Keratinocyte (primary cell): ENCODE measurements at regions not wholly inside any gene's neighbourhood (a gene's known extent, or its start where the extent isn't known, plus 50 kb on each side); places are given as distances from the start of the nearest gene placed in this dataset.

Experiments
- DNase-seq: peaks from one replicate; pipeline ENCODE4 v3.0.0-alpha.2; 2011; ENCODE audit warnings: low read depth, missing footprints, low spot score
- FAIRE-seq: peaks from 2 replicates; lab custom pipeline; 2011; peaks lifted over from hg19 to GRCh38; lab: Jason Lieb, UNC
- H2AFZ ChIP-seq: 2 replicates; pipeline ENCODE4 v1.6.0; 2012; ENCODE audit warnings: low read length, control low read depth, inconsistent platforms; ENCODE audit not compliant: control insufficient read depth
- H3K27ac ChIP-seq: 2 replicates; pipeline ENCODE4 v1.5.1; 2011; ENCODE audit warnings: low read length; ENCODE audit not compliant: control insufficient read depth, insufficient read depth
- H3K27me3 ChIP-seq: 3 replicates; pipeline ENCODE4 v1.6.0; 2011; ENCODE audit warnings: low read length; ENCODE audit not compliant: control insufficient read depth, insufficient read depth; ENCODE audit errors: extremely low read depth
- H3K36me3 ChIP-seq, 2 experiments: 2 replicates in 1 of 2; 3 replicates in 1 of 2; pipeline ENCODE4 v1.5.1; 2011; ENCODE audit warnings: low read length in 2 of 2, mild to moderate bottlenecking in 1 of 2; ENCODE audit not compliant: control insufficient read depth in 2 of 2, insufficient read depth in 2 of 2; ENCODE audit errors: extremely low read depth in 1 of 2
- H3K4me1 ChIP-seq: 3 replicates; pipeline ENCODE4 v1.5.1; 2011; ENCODE audit warnings: low read length; ENCODE audit not compliant: control insufficient read depth, insufficient read depth; ENCODE audit errors: extremely low read depth
- H3K4me2 ChIP-seq: 3 replicates; pipeline ENCODE4 v1.6.0; 2011; ENCODE audit warnings: low read depth, low read length; ENCODE audit not compliant: control insufficient read depth, insufficient read depth; ENCODE audit errors: extremely low read depth
- H3K4me3 ChIP-seq, 3 experiments: fragments of 200-600 bp in 1 of 3; sonication (generic) in 1 of 3; 2 replicates in 2 of 3; 3 replicates in 1 of 3; pipeline ENCODE4 v1.5.1; 2011 to 2016; ENCODE audit warnings: low read length in 3 of 3, mild to moderate bottlenecking in 3 of 3, control low read depth in 2 of 3, inconsistent platforms in 1 of 3, low read depth in 1 of 3, mixed read lengths in 1 of 3, mixed run types in 1 of 3, moderate library complexity in 1 of 3; ENCODE audit not compliant: control insufficient read depth in 2 of 3, insufficient read depth in 2 of 3; ENCODE audit errors: extremely low read depth in 1 of 3
- H3K79me2 ChIP-seq: 2 replicates; pipeline ENCODE4 v1.6.0; 2012; ENCODE audit warnings: low read length; ENCODE audit not compliant: control insufficient read depth, insufficient read depth
- H3K9ac ChIP-seq: 3 replicates; pipeline ENCODE4 v1.6.0; 2011; ENCODE audit warnings: low read length; ENCODE audit not compliant: control insufficient read depth, insufficient read depth; ENCODE audit errors: extremely low read depth
- H3K9me1 ChIP-seq: 3 replicates; pipeline ENCODE4 v1.6.0; 2011; ENCODE audit warnings: low read length; ENCODE audit not compliant: control insufficient read depth, insufficient read depth; ENCODE audit errors: extremely low read depth
- H3K9me3 ChIP-seq: 2 replicates; pipeline ENCODE4 v1.5.1; 2012; ENCODE audit warnings: low read depth, low read length; ENCODE audit not compliant: control insufficient read depth
- H4K20me1 ChIP-seq: 3 replicates; pipeline ENCODE4 v1.6.0; 2011; ENCODE audit warnings: low read length; ENCODE audit not compliant: control insufficient read depth, insufficient read depth; ENCODE audit errors: extremely low read depth
- CTCF ChIP-seq, 3 experiments: IDR thresholded peaks in 1 of 3; conservative IDR thresholded peaks in 1 of 3; optimal IDR thresholded peaks in 1 of 3; 2 replicates in 2 of 3; 3 replicates in 1 of 3; pipeline versions ENCODE3 to v1.5.1; 2011; ENCODE audit warnings: low read length in 3 of 3, mild to moderate bottlenecking in 3 of 3, moderate library complexity in 2 of 3, control low read depth in 1 of 3, inconsistent platforms in 1 of 3; ENCODE audit not compliant: insufficient read depth in 2 of 3; ENCODE audit errors: extremely low read depth in 1 of 3
- EZH2 ChIP-seq: IDR thresholded peaks from one replicate; pipeline ENCODE4 v1.6.1; 2012; ENCODE audit warnings: inconsistent platforms, mild to moderate bottlenecking, low read length, moderate library complexity
- dilution Hi-C: fragments of 300-500 bp; cut with MboI; formaldehyde crosslinking; loops from one replicate; pipeline ENCODE4 v1.7.0; 2020; ENCODE audit warnings: low sequenced_read_pairs; ENCODE audit not compliant: extremely low pct_ligation_motif_present

GRCh38 chr6:121582262-121582661 is 146.8 kb downstream of the GJA1 start:
- no peak overlapping the region for H3K27ac ChIP-seq
- no peaks in the 10 kb centered on the region for H4K20me1 ChIP-seq
- DNase-seq (no peak), FAIRE-seq (no peak)
- no peak overlapping the region for H2AFZ ChIP-seq
- dilution Hi-C loops, result no loop called here
- no peaks in the 10 kb centered on the region for H3K9me1 ChIP-seq
- no peaks in the 10 kb centered on the region for H3K79me2 ChIP-seq
- H3K9ac ChIP-seq, result no peak overlapping the region
- H3K36me3 ChIP-seq, result no peaks in the 10 kb centered on the region
- no peaks in the 10 kb centered on the region for H3K4me1 ChIP-seq
- no peaks in the 10 kb centered on the region for H3K27me3 ChIP-seq
- H3K4me3 ChIP-seq, result no peak overlapping the region
- no peak for TF ChIP-seq CTCF (optimal IDR thresholded peaks at IDR 0.05 in 1 of 3, IDR thresholded peaks at IDR 0.05 in 1 of 3, conservative IDR thresholded peaks at IDR 0.05 in 1 of 3; ENCODE audit: extremely low read depth in 1 of 3, insufficient read depth in 2 of 3, low read length in 3 of 3)
- TF ChIP-seq EZH2, result no peak
- no peak overlapping the region for H3K4me2 ChIP-seq
- no peaks in the 10 kb centered on the region for H3K9me3 ChIP-seq

DNA sequence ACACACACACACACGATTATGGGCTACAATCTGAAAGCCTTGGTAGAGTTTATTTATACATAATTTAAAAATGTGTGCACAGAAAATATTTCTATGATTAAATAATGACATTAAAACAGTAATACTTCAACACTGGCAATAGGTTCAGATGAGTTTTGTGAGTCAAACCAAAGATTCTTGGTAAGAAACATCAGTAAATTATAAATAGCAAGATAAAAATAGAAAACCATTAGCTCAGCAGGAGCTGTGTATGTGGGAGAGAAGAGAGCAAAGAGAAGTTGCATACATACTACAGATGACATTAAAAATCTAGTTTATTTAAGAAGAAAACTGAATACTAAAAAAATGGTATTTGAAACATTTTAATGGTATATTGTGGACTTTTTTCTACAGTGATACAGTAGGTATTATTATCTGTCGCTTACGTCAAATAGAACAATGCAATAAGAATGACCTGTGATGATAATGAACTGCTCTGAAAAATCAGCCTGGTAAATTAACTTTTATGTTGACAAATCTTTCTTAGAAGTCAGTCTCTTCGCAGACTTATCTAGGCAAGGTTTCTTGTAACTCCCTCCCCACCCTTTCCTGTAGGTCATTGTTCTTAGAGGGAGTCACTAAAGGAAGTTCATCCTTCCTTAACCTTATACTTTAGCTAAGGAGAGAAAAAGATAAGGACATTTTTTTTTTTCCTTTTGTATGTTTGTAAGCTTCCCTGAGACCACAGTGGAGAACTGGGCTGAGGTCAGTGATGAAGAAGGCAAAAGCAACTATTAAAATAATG is 149.3 kb downstream of the GJA1 start:
- FAIRE-seq (no peak), DNase-seq (no peak)
- Histone ChIP-seq H3K27ac (no peak overlapping the region), H3K79me2 (no peaks in the 10 kb centered on the region), H2AFZ (no peak overlapping the region), H3K36me3 (no peaks in the 10 kb centered on the region), H3K9me3 (no peaks in the 10 kb centered on the region), H3K4me3 (no peak overlapping the region), H3K27me3 (no peaks in the 10 kb centered on the region), H3K9me1 (no peaks in the 10 kb centered on the region), H4K20me1 (no peaks in the 10 kb centered on the region), H3K4me1 (no peaks in the 10 kb centered on the region), H3K4me2 (no peak overlapping the region), H3K9ac (no peak overlapping the region)
- TF ChIP-seq CTCF (optimal IDR thresholded peaks at IDR 0.05 in 1 of 3, IDR thresholded peaks at IDR 0.05 in 1 of 3, conservative IDR thresholded peaks at IDR 0.05 in 1 of 3; ENCODE audit: extremely low read depth in 1 of 3, insufficient read depth in 2 of 3, low read length in 3 of 3) (no peak), EZH2 (no peak)
- dilution Hi-C loops, result no loop called here
